Activated naive CD4-positive, alpha-beta T cell treated with anti-CD3 and anti-CD28 coated beads, Interleukin-2, amount 50 U/mL, for 16 hours (primary cell): ENCODE measurements at regions not wholly inside any gene's neighbourhood (a gene's known extent, or its start where the extent isn't known, plus 50 kb on each side); places are given as distances from the start of the nearest gene placed in this dataset.

ENCODE experiments used
- DNase-seq: peaks from one replicate; pipeline ENCODE4 v3.0.0-alpha.2; 2020

- DNase-seq = no peak
These were observed 289.7 kb downstream of the CDK5RAP2 start for GRCh38 chr9:120289990-120290975.

- DNase-seq = no peak
These were observed 290.9 kb downstream of the CDK5RAP2 start for GRCh38 chr9:120289098-120289497.

- DNase-seq = no peak
These were observed 293.4 kb downstream of the CDK5RAP2 start for GRCh38 chr9:120286530-120286929.

GRCh38 chr9:120284821-120285220 is 295.1 kb downstream of the CDK5RAP2 start:
- DNase-seq = no peak

- DNase-seq = no peak
These were observed 298.3 kb downstream of the CDK5RAP2 start for GRCh38 chr9:120281665-120282064.

- no peak for DNase-seq
These were observed 312.0 kb downstream of the CDK5RAP2 start for GRCh38 chr9:120267929-120268328.

- no peak for DNase-seq
These were observed 314.2 kb downstream of the CDK5RAP2 start for GRCh38 chr9:120265791-120266190.

GRCh38 chr9:120264528-120264927 is 315.4 kb downstream of the CDK5RAP2 start:
- no peak for DNase-seq

- no peak for DNase-seq
These were observed 316.1 kb downstream of the CDK5RAP2 start for GRCh38 chr9:120263836-120264235.

- no peak for DNase-seq
These were observed 318.5 kb downstream of the CDK5RAP2 start for GRCh38 chr9:120261419-120261818.

GRCh38 chr9:120259100-120259499 is 320.9 kb downstream of the CDK5RAP2 start:
- no peak for DNase-seq

- DNase-seq = no peak
These were observed 321.9 kb downstream of the CDK5RAP2 start for GRCh38 chr9:120258096-120258495.

- DNase-seq = no peak
These were observed 322.5 kb downstream of the CDK5RAP2 start for GRCh38 chr9:120257483-120257882.

GRCh38 chr9:120256146-120256545 is 323.8 kb downstream of the CDK5RAP2 start:
- no peak for DNase-seq

- DNase-seq = no peak
These were observed 327.7 kb downstream of the CDK5RAP2 start for GRCh38 chr9:120252248-120252647.

- DNase-seq = no peak
These were observed 337.7 kb downstream of the CDK5RAP2 start for GRCh38 chr9:120242116-120242811.

GRCh38 chr9:120236596-120236995 is 343.4 kb downstream of the CDK5RAP2 start:
- DNase-seq = no peak

- no peak for DNase-seq
These were observed 344.9 kb downstream of the CDK5RAP2 start for GRCh38 chr9:120235081-120235480.

GRCh38 chr9:120230227-120230626 is 349.7 kb downstream of the CDK5RAP2 start:
- DNase-seq = no peak

GRCh38 chr9:120221844-120222243 is 358.1 kb downstream of the CDK5RAP2 start:
- no peak for DNase-seq

- no peak for DNase-seq
These were observed 365.6 kb downstream of the CDK5RAP2 start for GRCh38 chr9:120214332-120214731.

GRCh38 chr9:120212853-120213200 is 367.1 kb downstream of the CDK5RAP2 start:
- DNase-seq = no peak

GRCh38 chr9:120212153-120212852 is 367.7 kb downstream of the CDK5RAP2 start:
- no peak for DNase-seq
